ENCODE measurements at regions not wholly inside any gene's neighbourhood (a gene's known extent, or its start where the extent isn't known, plus 50 kb on each side); places are given as distances from the start of the nearest gene placed in this dataset.

- TF ChIP-seq SP1 (CRISPR knock-in tag; conservative IDR thresholded peaks at IDR 0.05), result no peak
- no peak for TF ChIP-seq HMGA2 (CRISPR knock-in tag; IDR thresholded peaks at IDR 0.05)
- TF ChIP-seq, protein P1, sequence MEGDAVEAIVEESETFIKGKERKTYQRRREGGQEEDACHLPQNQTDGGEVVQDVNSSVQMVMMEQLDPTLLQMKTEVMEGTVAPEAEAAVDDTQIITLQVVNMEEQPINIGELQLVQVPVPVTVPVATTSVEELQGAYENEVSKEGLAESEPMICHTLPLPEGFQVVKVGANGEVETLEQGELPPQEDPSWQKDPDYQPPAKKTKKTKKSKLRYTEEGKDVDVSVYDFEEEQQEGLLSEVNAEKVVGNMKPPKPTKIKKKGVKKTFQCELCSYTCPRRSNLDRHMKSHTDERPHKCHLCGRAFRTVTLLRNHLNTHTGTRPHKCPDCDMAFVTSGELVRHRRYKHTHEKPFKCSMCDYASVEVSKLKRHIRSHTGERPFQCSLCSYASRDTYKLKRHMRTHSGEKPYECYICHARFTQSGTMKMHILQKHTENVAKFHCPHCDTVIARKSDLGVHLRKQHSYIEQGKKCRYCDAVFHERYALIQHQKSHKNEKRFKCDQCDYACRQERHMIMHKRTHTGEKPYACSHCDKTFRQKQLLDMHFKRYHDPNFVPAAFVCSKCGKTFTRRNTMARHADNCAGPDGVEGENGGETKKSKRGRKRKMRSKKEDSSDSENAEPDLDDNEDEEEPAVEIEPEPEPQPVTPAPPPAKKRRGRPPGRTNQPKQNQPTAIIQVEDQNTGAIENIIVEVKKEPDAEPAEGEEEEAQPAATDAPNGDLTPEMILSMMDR (IDR thresholded peaks at IDR 0.05), result no peak
- TF ChIP-seq FOXP4 (CRISPR knock-in tag; IDR thresholded peaks at IDR 0.05), result no peak
- no peak for TF ChIP-seq PRDM15 (CRISPR knock-in tag; IDR thresholded peaks at IDR 0.05)
- no peak for TF ChIP-seq TP53 (CRISPR knock-in tag; IDR thresholded peaks at IDR 0.05)
- TF ChIP-seq PREB (CRISPR knock-in tag; IDR thresholded peaks at IDR 0.05; ENCODE audit: borderline replicate concordance), result no peak
- TF ChIP-seq KAT7 (CRISPR knock-in tag; IDR thresholded peaks at IDR 0.05; ENCODE audit: borderline replicate concordance), result no peak
- TF ChIP-seq, protein P2, sequence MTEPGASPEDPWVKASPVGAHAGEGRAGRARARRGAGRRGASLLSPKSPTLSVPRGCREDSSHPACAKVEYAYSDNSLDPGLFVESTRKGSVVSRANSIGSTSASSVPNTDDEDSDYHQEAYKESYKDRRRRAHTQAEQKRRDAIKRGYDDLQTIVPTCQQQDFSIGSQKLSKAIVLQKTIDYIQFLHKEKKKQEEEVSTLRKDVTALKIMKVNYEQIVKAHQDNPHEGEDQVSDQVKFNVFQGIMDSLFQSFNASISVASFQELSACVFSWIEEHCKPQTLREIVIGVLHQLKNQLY (CRISPR knock-in tag; IDR thresholded peaks at IDR 0.05), result no peak
- TF ChIP-seq, protein P3, sequence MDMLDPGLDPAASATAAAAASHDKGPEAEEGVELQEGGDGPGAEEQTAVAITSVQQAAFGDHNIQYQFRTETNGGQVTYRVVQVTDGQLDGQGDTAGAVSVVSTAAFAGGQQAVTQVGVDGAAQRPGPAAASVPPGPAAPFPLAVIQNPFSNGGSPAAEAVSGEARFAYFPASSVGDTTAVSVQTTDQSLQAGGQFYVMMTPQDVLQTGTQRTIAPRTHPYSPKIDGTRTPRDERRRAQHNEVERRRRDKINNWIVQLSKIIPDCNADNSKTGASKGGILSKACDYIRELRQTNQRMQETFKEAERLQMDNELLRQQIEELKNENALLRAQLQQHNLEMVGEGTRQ (CRISPR knock-in tag; IDR thresholded peaks at IDR 0.05), result no peak
- no peak for TF ChIP-seq ATF3 (CRISPR knock-in tag; conservative IDR thresholded peaks at IDR 0.05)
- no peak for TF ChIP-seq NFYB (CRISPR knock-in tag; conservative IDR thresholded peaks at IDR 0.05; ENCODE audit: low read depth)
- TF ChIP-seq JUN (CRISPR knock-in tag; IDR thresholded peaks at IDR 0.05), result no peak
- TF ChIP-seq ZNF121 (CRISPR knock-in tag; IDR thresholded peaks at IDR 0.05), result no peak
Observed at GRCh38 chr7:53151496-53151895, 116.1 kb downstream of the POM121L12 start.

All from WTC11 (cell line).